Keratinocyte (primary cell): ENCODE measurements at regions not wholly inside any gene's neighbourhood (a gene's known extent, or its start where the extent isn't known, plus 50 kb on each side); places are given as distances from the start of the nearest gene placed in this dataset.

Experiments used
- EZH2 ChIP-seq: IDR thresholded peaks from one replicate; pipeline ENCODE4 v1.6.1; 2012; ENCODE audit warnings: inconsistent platforms, mild to moderate bottlenecking, low read length, moderate library complexity
- TF ChIP-seq, protein P1 (sequence below), 3 experiments: IDR thresholded peaks in 1 of 3; conservative IDR thresholded peaks in 1 of 3; optimal IDR thresholded peaks in 1 of 3; 2 replicates in 2 of 3; 3 replicates in 1 of 3; pipeline versions ENCODE3 to v1.5.1; 2011; ENCODE audit warnings: low read length in 3 of 3, mild to moderate bottlenecking in 3 of 3, moderate library complexity in 2 of 3, control low read depth in 1 of 3, inconsistent platforms in 1 of 3; ENCODE audit not compliant: insufficient read depth in 2 of 3; ENCODE audit errors: extremely low read depth in 1 of 3

DNA sequence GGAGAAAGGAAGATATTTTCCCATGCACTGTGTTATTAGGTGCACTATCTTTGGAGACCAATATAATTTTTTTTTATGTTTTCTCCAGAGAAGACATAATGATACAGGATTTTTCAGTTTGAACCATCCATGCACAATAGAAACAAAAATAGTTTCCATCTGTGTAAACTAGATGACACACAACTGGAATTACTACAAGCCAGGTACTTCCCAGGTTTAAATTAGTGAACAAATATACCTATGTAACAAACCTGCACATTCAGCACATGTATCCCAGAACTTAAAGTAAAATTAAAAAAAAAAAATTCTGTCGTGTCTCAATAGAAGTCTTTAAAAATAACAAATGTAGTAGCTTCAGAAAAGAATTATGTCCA lies 1616.8 kb upstream of the ACVR2A start:
- TF ChIP-seq, protein P1, sequence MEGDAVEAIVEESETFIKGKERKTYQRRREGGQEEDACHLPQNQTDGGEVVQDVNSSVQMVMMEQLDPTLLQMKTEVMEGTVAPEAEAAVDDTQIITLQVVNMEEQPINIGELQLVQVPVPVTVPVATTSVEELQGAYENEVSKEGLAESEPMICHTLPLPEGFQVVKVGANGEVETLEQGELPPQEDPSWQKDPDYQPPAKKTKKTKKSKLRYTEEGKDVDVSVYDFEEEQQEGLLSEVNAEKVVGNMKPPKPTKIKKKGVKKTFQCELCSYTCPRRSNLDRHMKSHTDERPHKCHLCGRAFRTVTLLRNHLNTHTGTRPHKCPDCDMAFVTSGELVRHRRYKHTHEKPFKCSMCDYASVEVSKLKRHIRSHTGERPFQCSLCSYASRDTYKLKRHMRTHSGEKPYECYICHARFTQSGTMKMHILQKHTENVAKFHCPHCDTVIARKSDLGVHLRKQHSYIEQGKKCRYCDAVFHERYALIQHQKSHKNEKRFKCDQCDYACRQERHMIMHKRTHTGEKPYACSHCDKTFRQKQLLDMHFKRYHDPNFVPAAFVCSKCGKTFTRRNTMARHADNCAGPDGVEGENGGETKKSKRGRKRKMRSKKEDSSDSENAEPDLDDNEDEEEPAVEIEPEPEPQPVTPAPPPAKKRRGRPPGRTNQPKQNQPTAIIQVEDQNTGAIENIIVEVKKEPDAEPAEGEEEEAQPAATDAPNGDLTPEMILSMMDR (optimal IDR thresholded peaks at IDR 0.05 in 1 of 3, IDR thresholded peaks at IDR 0.05 in 1 of 3, conservative IDR thresholded peaks at IDR 0.05 in 1 of 3; ENCODE audit: extremely low read depth in 1 of 3, insufficient read depth in 2 of 3, low read length in 3 of 3), result no peak
- TF ChIP-seq EZH2, result no peak
